Calu3 (cell line): ENCODE measurements at regions not wholly inside any gene's neighbourhood (a gene's known extent, or its start where the extent isn't known, plus 50 kb on each side); places are given as distances from the start of the nearest gene placed in this dataset.

Experiments used
- BruUV-seq: library from RNA; stranded (reverse); fragments of 400-500 nt; replicated peaks from 2 replicates; lab custom pipeline; 2021; lab: Mats Ljungman, UMichigan
- CTCF ChIA-PET: fragments of 300-600 bp; sonication (Branson Sonifier 250); formaldehyde crosslinking; loops from one replicate; lab custom pipeline; 2022; ENCODE audit warnings: antibody characterized with exemption; lab: Charles Lee
- DNase-seq: peaks from one replicate; pipeline ENCODE4 v3.0.0; 2022
- H3K27ac Mint-ChIP-seq: one replicate; pipeline ENCODE4 v1.8.0; 2022; ENCODE audit warnings: mixed read lengths; ENCODE audit not compliant: unreplicated experiment
- H3K27me3 Mint-ChIP-seq: one replicate; pipeline ENCODE4 v1.8.0; 2022; ENCODE audit warnings: mixed read lengths; ENCODE audit not compliant: unreplicated experiment
- H3K36me3 Mint-ChIP-seq: one replicate; pipeline ENCODE4 v1.8.0; 2022; ENCODE audit warnings: mild to moderate bottlenecking, moderate library complexity, mixed read lengths; ENCODE audit not compliant: insufficient read depth, unreplicated experiment
- H3K4me1 Mint-ChIP-seq: one replicate; pipeline ENCODE4 v1.8.0; 2022; ENCODE audit warnings: mild to moderate bottlenecking, low read depth, mixed read lengths; ENCODE audit not compliant: unreplicated experiment
- H3K4me3 Mint-ChIP-seq: one replicate; pipeline ENCODE4 v1.8.0; 2022; ENCODE audit warnings: mild to moderate bottlenecking, low read depth, moderate library complexity, mixed read lengths; ENCODE audit not compliant: unreplicated experiment
- H3K9me3 Mint-ChIP-seq: one replicate; pipeline ENCODE4 v1.8.0; 2022; ENCODE audit warnings: low read depth, mixed read lengths; ENCODE audit not compliant: unreplicated experiment
- CTCF ChIP-seq: fragments of 200-600 bp; IDR thresholded peaks from one replicate; pipeline ENCODE4 v1.8.0; 2022; ENCODE audit warnings: antibody characterized with exemption; ENCODE audit not compliant: unreplicated experiment
- intact Hi-C: fragments of 100-400 bp; cut with micrococcal nuclease; formaldehyde crosslinking; loops from one replicate; pipeline ENCODE4 v1.10.0; 2022; ENCODE audit not compliant: unreplicated experiment

- Mint-ChIP-seq H3K4me3 (no peak overlapping the region), H3K27ac (no peak overlapping the region), H3K4me1 (no peaks in the 10 kb centered on the region), H3K27me3 (peaks cover 32% of the 10 kb centered on the region), H3K9me3 (no peaks in the 10 kb centered on the region), H3K36me3 (no peaks in the 10 kb centered on the region)
- CTCF ChIA-PET: no interaction called here
- no peak for DNase-seq
- no TSS peak for BruUV-seq
- no peak for TF ChIP-seq CTCF
- intact Hi-C loops: no loop called here
Observed at GRCh38 chr9:7392148-7392547, 407.4 kb downstream of the DMAC1 start.

GRCh38 chr9:7388755-7389154 lies 410.8 kb downstream of the DMAC1 start:
- Mint-ChIP-seq H3K27ac (no peak overlapping the region), H3K9me3 (no peaks in the 10 kb centered on the region), H3K36me3 (no peaks in the 10 kb centered on the region), H3K27me3 (peaks cover 48% of the 10 kb centered on the region), H3K4me3 (no peak overlapping the region), H3K4me1 (no peaks in the 10 kb centered on the region)
- DNase-seq: no peak
- no peak for TF ChIP-seq CTCF
- no TSS peak for BruUV-seq
- intact Hi-C loops: no loop called here
- CTCF ChIA-PET: no interaction called here

DNA sequence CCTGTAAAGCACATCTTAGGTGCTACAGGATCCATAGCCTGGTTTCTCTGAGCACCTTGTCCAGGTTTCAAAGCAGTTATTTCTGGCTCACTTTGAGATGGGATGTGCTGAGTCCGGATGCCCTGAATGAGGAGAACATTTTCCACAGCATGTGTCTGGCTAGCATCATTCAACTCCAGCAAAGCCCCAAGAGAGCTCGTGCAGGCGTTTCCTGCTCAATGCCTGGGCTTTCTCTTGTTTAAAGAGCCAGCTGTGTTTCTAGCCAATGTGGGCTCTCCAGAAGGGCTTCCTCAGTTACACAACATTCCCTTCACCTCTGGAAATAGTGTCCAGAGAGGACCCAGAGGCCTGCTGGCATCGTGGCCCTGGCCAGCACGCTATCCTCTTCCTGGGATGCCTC lies 411.7 kb downstream of the DMAC1 start:
- Mint-ChIP-seq H3K36me3 (no peaks in the 10 kb centered on the region), H3K27me3 (peaks cover 48% of the 10 kb centered on the region), H3K27ac (no peak overlapping the region), H3K9me3 (no peaks in the 10 kb centered on the region), H3K4me1 (no peaks in the 10 kb centered on the region), H3K4me3 (no peak overlapping the region)
- no peak for DNase-seq
- TF ChIP-seq CTCF: no peak
- no TSS peak for BruUV-seq
- intact Hi-C loops: no loop called here
- CTCF ChIA-PET: no interaction called here

DNA sequence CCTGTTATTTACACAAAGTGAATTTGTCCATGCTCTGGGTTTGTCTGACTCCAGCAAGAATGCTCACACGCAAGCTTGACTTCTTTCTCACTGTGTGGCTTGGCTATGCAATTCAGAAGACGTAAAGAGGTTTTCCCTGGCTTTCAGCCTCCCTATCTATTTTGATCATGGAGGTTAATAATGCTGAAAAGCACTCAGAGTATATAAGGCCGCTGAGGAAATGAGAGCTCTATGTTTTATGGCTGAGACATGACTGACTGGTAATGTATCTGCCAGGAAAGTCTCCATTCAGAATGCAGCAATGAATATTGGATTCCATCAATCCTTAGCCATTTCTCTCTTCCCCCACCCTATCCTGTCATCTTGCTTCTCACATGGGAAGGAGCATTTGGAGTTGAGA lies 417.3 kb downstream of the DMAC1 start:
- BruUV-seq: no TSS peak
- TF ChIP-seq CTCF: no peak
- H3K27me3 Mint-ChIP-seq: peaks cover 16% of the 10 kb centered on the region
- no peak for DNase-seq
- no peaks in the 10 kb centered on the region for H3K9me3 Mint-ChIP-seq
- H3K36me3 Mint-ChIP-seq: no peaks in the 10 kb centered on the region
- no peak overlapping the region for H3K4me3 Mint-ChIP-seq
- intact Hi-C loops: no loop called here
- no peak overlapping the region for H3K27ac Mint-ChIP-seq
- CTCF ChIA-PET: no interaction called here
- no peaks in the 10 kb centered on the region for H3K4me1 Mint-ChIP-seq
